Pancreas (tissue), 10 donors: ENCODE measurements at regions not wholly inside any gene's neighbourhood (a gene's known extent, or its start where the extent isn't known, plus 50 kb on each side); places are given as distances from the start of the nearest gene placed in this dataset.

ENCODE experiments used
- ATAC-seq, 4 donors: fragments of 200-7000 bp; cut with Tn5 transposase; one replicate each; pipeline versions ENCODE4 v1.8.0 to v1.9.1; 2020; ENCODE audit warnings: mild to moderate bottlenecking in 4 of 4, moderate library complexity in 4 of 4
- DNase-seq, 6 donors: peaks; one replicate each; pipeline ENCODE4 v3.0.0-alpha.2; 2020
- FAIRE-seq: peaks from 2 replicates; lab custom pipeline; 2012; peaks lifted over from hg19 to GRCh38; lab: Jason Lieb, UNC
- H3K27ac ChIP-seq, 4 donors: fragments of 200-600 bp; sonication (generic); 1 replicate in 3 of 4; 2 replicates in 1 of 4; pipeline versions ENCODE4 v1.5.0 to v1.8.0; 2020
- H3K27me3 ChIP-seq, 4 donors: fragments of 200-600 bp; one replicate each; pipeline ENCODE4 v1.8.0; 2021
- H3K36me3 ChIP-seq, 3 donors: fragments of 200-600 bp; sonication (generic) in 1 of 3; one replicate each; pipeline versions ENCODE4 v1.5.0 to v1.8.0; 2020 to 2021
- H3K4me1 ChIP-seq, 3 donors: fragments of 200-600 bp; one replicate each; pipeline ENCODE4 v1.8.0; 2021
- H3K4me3 ChIP-seq, 4 donors: fragments of 200-600 bp; sonication (generic) in 2 of 4; one replicate each; pipeline versions ENCODE4 v1.5.0 to v1.8.0; 2020 to 2021
- H3K9me3 ChIP-seq, 4 donors: fragments of 200-600 bp; one replicate each; pipeline ENCODE4 v1.8.0; 2021
- CTCF ChIP-seq, 4 donors: fragments of 200-600 bp; sonication (generic) in 3 of 4; IDR thresholded peaks; one replicate each; pipeline versions ENCODE4 v1.5.0 to v1.8.0; 2021; ENCODE audit warnings: antibody characterized with exemption in 4 of 4
- WGBS, 2 donors: extraction: QIAGEN DNeasy Blood & Tissue Kit; methylation state at CpG; one replicate each; pipeline ENCODE4 v1.1.7; 2013; 5-methylcytosine and 5-hydroxymethylcytosine counted together
- intact Hi-C, 3 donors: fragments of 100-400 bp; cut with DNase I; formaldehyde crosslinking; loops; one replicate each; pipeline versions ENCODE4 v1.11.1 to v1.14.2; 2022
- donor health status: healthy with polysubstance abuse.
- donor health status: DM: no; HTN: no; CAD: no; lungs with moderate emphysema.
- donor health status: DM: no; HTN: no; CAD: no.
- donor health status: control.
- donor health status: control.
- donor health status: Bipolar disorder and iron deficiency.
- donor health status: DM: yes; HTN: yes; CAD: no.
- donor health status: DM: no; HTN: no; CAD: no.
- donor health status: DM: no; HTN: no; CAD: no.
- donor health status: DM: yes; HTN: yes; CAD: no.

- Histone ChIP-seq H3K27me3 (no peaks in the 10 kb centered on the region), H3K9me3 (no peaks in the 10 kb centered on the region), H3K27ac (no peak overlapping the region), H3K4me1 (no peaks in the 10 kb centered on the region), H3K4me3 (no peak overlapping the region), H3K36me3 (no peaks in the 10 kb centered on the region)
- peak in 1 of 4 donors; percentile 31 for ATAC-seq
- no peak for TF ChIP-seq CTCF (IDR thresholded peaks at IDR 0.05)
- no peak for FAIRE-seq
- DNase-seq: no peak
- intact Hi-C loops: no loop called here
Measured at GRCh38 chr4:14188214-14188613, 560.7 kb upstream of the BOD1L1 start.

DNA sequence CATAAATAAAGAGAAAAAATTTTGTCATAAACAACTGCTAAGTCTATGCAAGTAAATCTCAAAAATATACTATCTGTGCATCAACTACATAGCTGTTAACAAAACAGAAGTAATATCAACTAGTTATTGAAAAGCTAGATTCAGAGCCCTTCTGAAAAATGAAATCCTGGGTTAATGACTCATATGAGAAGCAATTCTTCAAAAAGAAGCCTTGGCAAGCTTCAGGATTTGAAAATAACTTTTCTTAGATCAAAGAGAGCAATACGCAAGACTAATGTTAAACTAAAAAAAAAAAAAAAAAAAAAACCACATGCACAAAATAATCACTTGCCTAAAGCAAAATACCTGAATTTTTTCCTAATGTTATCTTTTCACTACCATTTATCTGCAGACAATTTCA is 566.1 kb upstream of the BOD1L1 start:
- Histone ChIP-seq H3K27ac (no peak overlapping the region), H3K27me3 (no peaks in the 10 kb centered on the region), H3K4me1 (no peaks in the 10 kb centered on the region), H3K36me3 (no peaks in the 10 kb centered on the region), H3K9me3 (no peaks in the 10 kb centered on the region), H3K4me3 (no peak overlapping the region)
- 65 to 80% methylated on average over 1 of the region's 1 CpG for WGBS, 2 donors
- no peak for FAIRE-seq
- TF ChIP-seq CTCF (IDR thresholded peaks at IDR 0.05): no peak
- DNase-seq: no peak
- intact Hi-C loops: no loop called here
- no peak for ATAC-seq

DNA sequence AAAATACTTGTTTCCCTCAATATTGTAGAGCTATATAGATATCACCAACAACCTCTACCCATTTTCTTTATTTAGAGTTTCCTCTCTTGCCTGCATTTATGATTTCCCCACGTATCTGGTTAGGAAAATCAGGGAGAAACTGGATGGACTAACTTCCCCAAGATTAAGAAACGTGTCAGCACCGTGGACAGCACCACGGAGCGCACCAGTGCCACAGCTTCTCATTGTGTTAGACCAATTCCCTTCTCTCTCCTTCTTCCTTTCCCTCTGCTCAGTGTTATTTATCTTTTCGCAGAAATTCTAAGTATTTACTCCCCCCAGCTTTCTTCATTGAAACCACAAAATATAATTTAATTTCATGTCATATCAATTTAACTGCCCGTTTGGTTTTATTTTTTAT is 568.6 kb upstream of the BOD1L1 start:
- peak; percentile 11 to 69 (median 49) for DNase-seq
- intact Hi-C loops: no loop called here
- Histone ChIP-seq H3K36me3 (no peaks in the 10 kb centered on the region), H3K27me3 (no peaks in the 10 kb centered on the region), H3K9me3 (no peaks in the 10 kb centered on the region), H3K4me1 (no peaks in the 10 kb centered on the region), H3K4me3 (no peak overlapping the region), H3K27ac (no peak overlapping the region)
- FAIRE-seq: peak; percentile 49
- peak in 3 of 4 donors; percentile 70 to 89 (median 76) for ATAC-seq
- no peak for TF ChIP-seq CTCF (IDR thresholded peaks at IDR 0.05)
- WGBS, 2 donors: 8% methylated on average over 7 of the region's 7 CpGs

GRCh38 chr4:14215116-14215770 is 587.7 kb upstream of the BOD1L1 start:
- Histone ChIP-seq H3K4me1 (no peaks in the 10 kb centered on the region), H3K9me3 (no peaks in the 10 kb centered on the region), H3K4me3 (no peak overlapping the region), H3K27me3 (no peaks in the 10 kb centered on the region), H3K36me3 (no peaks in the 10 kb centered on the region), H3K27ac (no peak overlapping the region)
- no peak for DNase-seq
- no peak for FAIRE-seq
- TF ChIP-seq CTCF (IDR thresholded peaks at IDR 0.05): no peak
- 70 to 76% methylated on average over 6 of the region's 6 CpGs for WGBS, 2 donors
- ATAC-seq: no peak
- intact Hi-C loops: no loop called here

DNA sequence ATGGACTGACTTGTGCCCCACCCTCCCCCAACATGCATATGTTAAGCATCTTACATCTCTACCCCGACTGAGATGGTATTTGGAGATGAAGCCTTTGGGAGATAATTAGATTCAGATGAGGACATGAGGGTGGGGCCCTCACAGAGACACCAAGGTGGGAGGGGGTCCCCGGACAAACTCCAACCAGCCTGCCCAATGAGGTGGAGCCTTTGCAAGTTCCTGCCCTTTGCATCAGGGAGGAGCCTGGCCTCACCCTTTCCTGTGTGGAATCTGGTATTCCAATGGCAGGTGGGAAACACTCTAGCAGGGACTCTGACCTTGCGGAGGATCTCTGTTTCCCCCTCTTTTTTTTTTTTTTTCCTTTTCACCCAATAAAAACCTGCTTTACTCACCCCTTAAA is 589.9 kb upstream of the BOD1L1 start:
- FAIRE-seq: no peak
- 68 to 70% methylated on average over 3 of the region's 3 CpGs for WGBS, 2 donors

More for the DNA sequence above, 589.9 kb upstream of the BOD1L1 start:
- ATAC-seq: no peak
- H3K4me3 ChIP-seq: no peak overlapping the region
- intact Hi-C loops: no loop called here
- no peaks in the 10 kb centered on the region for H3K36me3 ChIP-seq
- TF ChIP-seq CTCF (IDR thresholded peaks at IDR 0.05): no peak
- no peaks in the 10 kb centered on the region for H3K4me1 ChIP-seq
- H3K27ac ChIP-seq: no peak overlapping the region
- DNase-seq: no peak
- H3K9me3 ChIP-seq: no peaks in the 10 kb centered on the region
- H3K27me3 ChIP-seq: no peaks in the 10 kb centered on the region
